Tibial nerve (tissue), 3 donors: ENCODE measurements at regions not wholly inside any gene's neighbourhood (a gene's known extent, or its start where the extent isn't known, plus 50 kb on each side); places are given as distances from the start of the nearest gene placed in this dataset.

Experiments used
- EP300 ChIP-seq, 2 donors: sonication (generic); formaldehyde crosslinking; IDR thresholded peaks; one replicate each; pipeline ENCODE4 v1.6.1; 2017; ENCODE audit warnings: antibody characterized with exemption in 2 of 2, mild to moderate bottlenecking in 1 of 2
- POLR2A ChIP-seq, 2 donors: fragments of 450-650 bp; IDR thresholded peaks; one replicate each; pipeline ENCODE4 v1.6.1; 2017; ENCODE audit warnings: antibody characterized with exemption in 2 of 2, mild to moderate bottlenecking in 2 of 2, moderate library complexity in 2 of 2

GRCh38 chr2:14743861-14744260, 111.3 kb downstream of the LRATD1 start:
- TF ChIP-seq EP300 (IDR thresholded peaks at IDR 0.05) (no peak), POLR2A (IDR thresholded peaks at IDR 0.05) (no peak)
